Common myeloid progenitor, CD34-positive (primary cell): ENCODE measurements at regions not wholly inside any gene's neighbourhood (a gene's known extent, or its start where the extent isn't known, plus 50 kb on each side); places are given as distances from the start of the nearest gene placed in this dataset.
"Not testable (repeated sequence)": the region's sequence is repeated elsewhere in the genome, so short reads cannot be mapped to it uniquely, and the experiment has no call there.

ENCODE experiments used
- CTCF ChIA-PET: fragments of 350-600 bp; sonication (Branson Sonifier 250); formaldehyde crosslinking; loops from one replicate; lab custom pipeline; 2021; ENCODE audit warnings: antibody characterized with exemption; lab: Charles Lee
- POLR2A ChIA-PET: fragments of 350-600 bp; sonication (Branson Sonifier 250); formaldehyde crosslinking; loops from one replicate; lab custom pipeline; 2021; ENCODE audit warnings: antibody characterized with exemption; lab: Charles Lee
- DNase-seq, 3 donors: peaks; one replicate each; pipeline versions ENCODE4 v3.0.0 to v3.0.0-alpha.2; 2013
- H3K27ac ChIP-seq, 2 experiments: 1 replicate in 1 of 2; 2 replicates in 1 of 2; pipeline ENCODE4 v1.7.0; 2013; ENCODE audit warnings: inconsistent platforms in 2 of 2, low read length in 2 of 2, mild to moderate bottlenecking in 2 of 2, low read depth in 1 of 2, moderate library complexity in 1 of 2; ENCODE audit not compliant: severe bottlenecking in 2 of 2, insufficient read depth in 1 of 2, poor library complexity in 1 of 2
- H3K27me3 ChIP-seq, 5 experiments: replicated peaks in 2 of 5; 1 replicate in 3 of 5; 2 replicates in 2 of 5; pipeline versions ENCODE4 v1.6.1 to v1.7.0; 2013; ENCODE audit warnings: low read length in 4 of 5, mild to moderate bottlenecking in 2 of 5, moderate library complexity in 2 of 5, inconsistent platforms in 1 of 5; ENCODE audit not compliant: insufficient read depth in 5 of 5, control insufficient read depth in 4 of 5
- H3K36me3 ChIP-seq, 4 experiments: 1 replicate in 2 of 4; 2 replicates in 2 of 4; pipeline versions ENCODE4 v1.6.1 to v1.7.0; 2013; ENCODE audit warnings: low read length in 3 of 4, control low read depth in 1 of 4, mild to moderate bottlenecking in 1 of 4; ENCODE audit not compliant: control insufficient read depth in 4 of 4, insufficient read depth in 4 of 4
- H3K4me1 ChIP-seq, 4 experiments: 1 replicate in 3 of 4; 2 replicates in 1 of 4; pipeline versions ENCODE4 v1.6.1 to v1.7.1; 2013; ENCODE audit warnings: low read length in 3 of 4, mild to moderate bottlenecking in 3 of 4, control low read depth in 1 of 4, inconsistent platforms in 1 of 4, moderate library complexity in 1 of 4; ENCODE audit not compliant: control insufficient read depth in 4 of 4, insufficient read depth in 4 of 4; ENCODE audit errors: control extremely low read depth in 1 of 4
- H3K4me3 ChIP-seq, 7 experiments: 1 replicate in 4 of 7; 2 replicates in 3 of 7; pipeline versions ENCODE4 v1.5.1 to v1.7.0; 2013; ENCODE audit warnings: mild to moderate bottlenecking in 7 of 7, low read length in 6 of 7, moderate library complexity in 6 of 7, inconsistent platforms in 2 of 7, low read depth in 2 of 7, control low read depth in 1 of 7; ENCODE audit not compliant: insufficient read depth in 4 of 7, control insufficient read depth in 1 of 7; ENCODE audit errors: extremely low read depth in 1 of 7
- H3K9me3 ChIP-seq, 5 experiments: 1 replicate in 4 of 5; 2 replicates in 1 of 5; pipeline versions ENCODE4 v1.6.1 to v1.7.1; 2013; ENCODE audit warnings: low read length in 4 of 5, mild to moderate bottlenecking in 2 of 5, inconsistent platforms in 1 of 5, low read depth in 1 of 5, moderate library complexity in 1 of 5; ENCODE audit not compliant: control insufficient read depth in 4 of 5, insufficient read depth in 2 of 5; ENCODE audit errors: control extremely low read depth in 1 of 5
- WGBS: methylation state at CpG from one replicate; pipeline ENCODE4 v1.1.5; 2013; ENCODE audit not compliant: insufficient coverage; 5-methylcytosine and 5-hydroxymethylcytosine counted together

DNA sequence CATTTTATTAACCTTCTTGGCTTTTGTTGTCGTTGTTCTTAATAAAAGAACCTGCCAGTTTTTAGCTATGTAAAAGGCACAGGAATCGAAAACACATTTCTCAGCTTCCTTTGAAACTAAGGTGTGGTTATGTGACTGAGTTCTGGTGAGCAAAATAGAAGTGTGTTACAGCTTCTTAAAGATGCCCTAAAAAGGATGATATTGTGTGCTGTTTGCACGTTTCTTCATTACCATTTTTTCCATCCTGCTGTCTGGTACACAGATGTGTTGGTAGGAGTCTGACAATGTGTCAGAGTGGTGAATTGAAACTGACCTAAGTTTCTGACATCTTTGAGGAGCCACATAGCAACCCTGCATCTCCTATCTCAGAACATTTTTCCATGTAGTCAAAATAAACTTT is 380.6 kb downstream of the SUCLG1 start:
- H3K27ac ChIP-seq, result no peak overlapping the region
- ChIA-PET POLR2A (no interaction called here), CTCF (interaction anchor here (0.7 to 4.0 kb wide), 5 partner anchors 7 to 56 kb away, joined by 3 to 17 read pairs (median 5); no protein-coding TSS in a partner anchor)
- no peaks in the 10 kb centered on the region for H3K9me3 ChIP-seq
- DNase-seq, result no peak
- 100% methylated on average over 2 of the region's 3 CpGs for WGBS
- H3K4me3 ChIP-seq, result no peak overlapping the region
- peaks cover 0 to 11% (median 3%) of the 10 kb centered on the region in 5 experiments for H3K27me3 ChIP-seq
- H3K4me1 ChIP-seq, result no peaks in the 10 kb centered on the region
- no peaks in the 10 kb centered on the region for H3K36me3 ChIP-seq

DNA sequence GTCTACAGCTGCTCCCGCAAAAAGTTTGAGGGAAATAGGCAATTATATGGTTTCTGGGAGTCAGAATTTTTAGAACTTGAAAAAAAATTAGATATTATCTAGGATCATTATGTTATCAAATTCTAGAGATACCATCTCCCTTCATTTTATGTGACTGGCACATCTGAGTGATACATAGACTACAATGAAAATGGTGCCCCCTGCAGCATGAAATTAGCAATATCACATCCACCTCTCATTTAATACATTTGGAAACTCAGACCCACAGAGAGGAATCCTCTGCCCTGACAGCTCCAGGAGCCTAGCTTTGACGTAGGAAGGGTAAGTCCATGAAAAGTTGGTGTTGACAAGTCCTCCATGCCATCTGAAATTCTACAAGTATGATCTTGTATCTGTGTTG is 381.6 kb downstream of the SUCLG1 start:
- H3K27ac ChIP-seq, result no peak overlapping the region
- no peaks in the 10 kb centered on the region for H3K36me3 ChIP-seq
- no peaks in the 10 kb centered on the region for H3K4me1 ChIP-seq
- no CpG with 5 or more reads among the region's 2 CpGs for WGBS
- peak; percentile 17 to 60 (median 50) for DNase-seq
- H3K9me3 ChIP-seq, result no peaks in the 10 kb centered on the region
- peaks cover 0 to 4% (median 2%) of the 10 kb centered on the region in 5 experiments for H3K27me3 ChIP-seq
- no peak overlapping the region for H3K4me3 ChIP-seq
- ChIA-PET CTCF (interaction anchor here (0.9 to 4.0 kb wide), 5 partner anchors 8 to 55 kb away, joined by 3 to 17 read pairs (median 5); no protein-coding TSS in a partner anchor), POLR2A (interaction anchor here (0.7 kb wide), 1 partner anchor 9 kb away, joined by 3 read pairs; no protein-coding TSS in a partner anchor)

DNA sequence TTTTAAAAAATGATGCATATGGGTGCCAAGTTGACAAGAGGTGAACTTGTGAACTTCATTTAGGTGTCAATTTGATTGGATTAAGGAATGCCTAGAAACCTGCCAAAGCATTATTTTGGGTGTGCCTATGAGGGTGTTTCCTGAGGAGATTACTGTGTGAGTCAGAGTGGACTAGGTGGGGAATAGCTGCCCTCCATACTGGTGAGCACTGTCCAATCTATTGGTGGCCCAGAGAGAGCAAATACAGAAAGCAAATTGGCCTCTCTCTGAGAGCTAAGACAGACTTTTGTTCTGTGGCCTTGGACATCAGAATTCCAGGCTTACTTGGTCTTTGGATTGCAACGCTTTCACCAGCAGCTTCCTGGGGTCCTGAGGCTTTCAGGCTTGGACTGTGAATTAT is 388.0 kb downstream of the SUCLG1 start:
- no peak for DNase-seq
- Histone ChIP-seq H3K9me3 (no peaks in the 10 kb centered on the region), H3K4me3 (no peak overlapping the region), H3K27me3 (no peaks in the 10 kb centered on the region), H3K4me1 (no peaks in the 10 kb centered on the region), H3K27ac (no peak overlapping the region), H3K36me3 (no peaks in the 10 kb centered on the region)
- CTCF ChIA-PET, result no interaction called here
- POLR2A ChIA-PET, result no interaction called here
- WGBS, result 100% methylated on average over 1 of the region's 1 CpG

DNA sequence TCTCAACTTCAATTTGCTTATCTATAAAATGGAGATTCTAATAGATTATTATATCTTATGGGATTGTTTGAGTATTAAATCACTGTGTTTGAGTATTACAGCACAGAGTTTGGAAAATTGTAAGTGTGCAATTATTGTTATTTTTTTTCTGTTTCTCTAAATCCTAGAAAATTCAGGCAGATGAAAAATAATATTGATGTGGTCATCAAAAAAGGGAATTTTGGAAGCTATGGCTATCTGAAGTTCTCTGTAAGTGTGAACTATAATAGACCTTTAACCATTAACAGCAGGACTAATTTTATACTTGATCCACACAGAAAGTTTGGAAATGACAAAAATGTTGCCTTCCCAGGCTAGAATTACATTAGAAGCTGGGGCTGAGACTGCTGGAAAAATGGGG is 393.2 kb downstream of the SUCLG1 start:
- Histone ChIP-seq H3K4me3 (no peak overlapping the region), H3K4me1 (no peaks in the 10 kb centered on the region), H3K9me3 (no peaks in the 10 kb centered on the region), H3K36me3 (no peaks in the 10 kb centered on the region), H3K27ac (no peak overlapping the region), H3K27me3 (no peaks in the 10 kb centered on the region)
- no peak for DNase-seq
- CTCF ChIA-PET, result no interaction called here
- POLR2A ChIA-PET, result no interaction called here

DNA sequence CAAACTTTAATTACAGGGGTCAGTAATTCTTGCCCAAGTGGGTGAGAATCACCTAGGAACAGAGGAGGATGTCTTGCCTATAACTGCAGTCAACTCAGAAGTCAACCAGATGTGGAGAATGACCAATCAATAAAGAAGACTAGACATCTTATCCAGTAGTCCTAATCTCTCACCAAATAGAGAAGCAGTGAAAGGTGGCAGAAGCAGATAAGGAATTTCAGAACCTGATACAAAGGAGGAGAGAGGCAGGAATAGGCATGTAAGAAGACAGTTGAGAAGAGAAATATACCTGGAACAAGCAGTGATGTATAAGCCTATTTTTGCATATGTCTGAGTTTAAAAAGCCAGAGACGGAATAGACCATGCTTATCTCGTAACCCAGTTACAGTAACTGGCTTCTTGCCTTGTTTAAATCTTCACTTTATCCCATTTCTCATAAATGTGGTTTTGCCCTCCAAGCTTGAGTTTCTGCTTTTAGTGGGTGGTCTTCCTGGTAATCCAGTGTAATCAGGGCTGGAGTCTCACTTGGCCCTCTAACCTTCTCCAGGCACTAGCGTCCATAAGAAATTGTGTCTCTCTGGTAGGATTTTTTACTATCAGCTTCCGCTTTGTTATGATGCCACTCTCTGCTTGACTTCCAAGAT is 401.0 kb downstream of the SUCLG1 start:
- Histone ChIP-seq H3K27me3 (no peaks in the 10 kb centered on the region), H3K9me3 (no peaks in the 10 kb centered on the region), H3K4me1 (no peaks in the 10 kb centered on the region), H3K4me3 (no peak overlapping the region), H3K36me3 (no peaks in the 10 kb centered on the region), H3K27ac (no peak overlapping the region)
- CTCF ChIA-PET, result no interaction called here
- 86% methylated on average over 4 of the region's 4 CpGs for WGBS
- POLR2A ChIA-PET, result no interaction called here
- peak; percentile 18 to 43 (median 21) for DNase-seq

DNA sequence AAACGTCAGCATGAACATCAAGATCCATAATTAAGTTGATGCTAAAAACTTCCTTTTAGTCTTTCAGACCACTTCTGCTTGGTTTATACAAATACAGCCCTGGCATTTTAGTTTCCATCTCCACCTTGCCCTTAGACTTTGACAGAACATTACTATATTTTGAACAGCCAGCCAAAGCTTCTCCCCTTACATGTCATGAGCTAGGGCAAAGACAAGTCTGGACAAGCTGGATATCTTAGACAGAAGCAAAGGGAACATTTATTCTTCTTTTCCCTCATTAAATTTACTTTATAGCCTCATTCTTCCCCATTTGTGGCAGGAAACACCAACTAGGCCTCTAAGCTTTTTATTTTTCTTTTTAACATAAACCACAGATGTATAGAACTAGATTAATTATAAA is 403.3 kb downstream of the SUCLG1 start:
- Histone ChIP-seq H3K9me3 (no peaks in the 10 kb centered on the region), H3K27ac (no peak overlapping the region), H3K4me1 (no peaks in the 10 kb centered on the region), H3K27me3 (no peaks in the 10 kb centered on the region), H3K4me3 (no peak overlapping the region), H3K36me3 (no peaks in the 10 kb centered on the region)
- CTCF ChIA-PET, result no interaction called here
- no CpG with 5 or more reads among the region's 1 CpG for WGBS
- POLR2A ChIA-PET, result no interaction called here
- DNase-seq, result no peak

DNA sequence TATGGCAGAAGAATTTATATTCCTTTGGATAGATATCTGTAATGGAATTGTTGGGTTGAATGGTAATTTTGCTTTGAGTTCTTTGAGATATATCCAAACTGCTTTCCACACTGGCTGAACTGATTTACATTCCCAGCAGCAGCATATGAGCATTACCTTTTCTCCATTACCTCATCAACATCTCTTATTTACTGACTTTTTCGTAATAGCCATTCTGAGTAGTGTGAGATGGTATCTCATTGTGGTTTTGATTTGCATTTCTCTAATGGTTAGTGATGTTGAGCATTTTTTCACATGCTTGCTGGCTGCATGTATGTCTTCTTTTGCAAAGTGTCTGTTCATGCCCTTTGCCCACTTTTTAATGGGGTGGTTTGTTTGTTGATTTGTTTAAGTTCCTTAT is 404.5 kb downstream of the SUCLG1 start:
- H3K4me1 ChIP-seq, POLR2A ChIA-PET, H3K27me3 ChIP-seq, H3K9me3 ChIP-seq, CTCF ChIA-PET, H3K36me3 ChIP-seq, H3K27ac ChIP-seq, H3K4me3 ChIP-seq, DNase-seq: not testable (repeated sequence)
- WGBS, result no CpG with 5 or more reads among the region's 1 CpG
